ENCODE measurements at regions not wholly inside any gene's neighbourhood (a gene's known extent, or its start where the extent isn't known, plus 50 kb on each side); places are given as distances from the start of the nearest gene placed in this dataset.

DNA sequence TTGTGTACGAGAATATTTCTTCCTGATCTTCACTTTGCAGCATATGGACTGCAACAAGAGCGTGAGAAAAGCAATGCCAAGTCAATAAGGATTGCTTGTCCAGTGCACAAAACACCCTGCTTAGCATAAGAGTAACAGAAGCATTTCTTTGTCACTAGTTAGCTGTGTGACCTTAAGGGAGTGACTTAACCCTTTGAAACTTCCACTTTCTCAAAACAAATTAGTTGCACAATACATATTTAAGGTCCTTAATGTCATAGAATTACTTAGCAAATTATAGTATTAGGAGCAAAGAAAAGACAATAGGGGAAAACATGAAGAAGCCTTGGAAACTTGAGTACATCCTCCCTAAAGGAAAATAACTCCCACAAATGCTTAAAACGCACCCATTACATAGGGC, 230.1 kb downstream of the RNF152 start:
- H3K9me3 ChIP-seq: no peaks in the 10 kb centered on the region
- H3K27ac ChIP-seq: no peak overlapping the region
- intact Hi-C loops (cut with DNase I): no loop called here
- 93% methylated on average over 3 of the region's 3 CpGs for WGBS
- no peaks in the 10 kb centered on the region for H3K36me3 ChIP-seq
- DNase-seq (ENCODE audit: low spot score): no peak
- no peak overlapping the region for H3K4me3 ChIP-seq
- no peak for TF ChIP-seq POLR2A (IDR thresholded peaks at IDR 0.05)
- TF ChIP-seq, protein P1, sequence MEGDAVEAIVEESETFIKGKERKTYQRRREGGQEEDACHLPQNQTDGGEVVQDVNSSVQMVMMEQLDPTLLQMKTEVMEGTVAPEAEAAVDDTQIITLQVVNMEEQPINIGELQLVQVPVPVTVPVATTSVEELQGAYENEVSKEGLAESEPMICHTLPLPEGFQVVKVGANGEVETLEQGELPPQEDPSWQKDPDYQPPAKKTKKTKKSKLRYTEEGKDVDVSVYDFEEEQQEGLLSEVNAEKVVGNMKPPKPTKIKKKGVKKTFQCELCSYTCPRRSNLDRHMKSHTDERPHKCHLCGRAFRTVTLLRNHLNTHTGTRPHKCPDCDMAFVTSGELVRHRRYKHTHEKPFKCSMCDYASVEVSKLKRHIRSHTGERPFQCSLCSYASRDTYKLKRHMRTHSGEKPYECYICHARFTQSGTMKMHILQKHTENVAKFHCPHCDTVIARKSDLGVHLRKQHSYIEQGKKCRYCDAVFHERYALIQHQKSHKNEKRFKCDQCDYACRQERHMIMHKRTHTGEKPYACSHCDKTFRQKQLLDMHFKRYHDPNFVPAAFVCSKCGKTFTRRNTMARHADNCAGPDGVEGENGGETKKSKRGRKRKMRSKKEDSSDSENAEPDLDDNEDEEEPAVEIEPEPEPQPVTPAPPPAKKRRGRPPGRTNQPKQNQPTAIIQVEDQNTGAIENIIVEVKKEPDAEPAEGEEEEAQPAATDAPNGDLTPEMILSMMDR (IDR thresholded peaks at IDR 0.05): no peak
- no peak for TF ChIP-seq POLR2AphosphoS5 (IDR thresholded peaks at IDR 0.05)
- H3K27me3 ChIP-seq (replicated peaks; ENCODE audit: insufficient read depth): no peaks in the 10 kb centered on the region
- H3K4me1 ChIP-seq (replicated peaks): no peaks in the 10 kb centered on the region

GRCh38 chr18:61658431-61658830, 234.4 kb downstream of the RNF152 start:
- TF ChIP-seq, protein P1 (IDR thresholded peaks at IDR 0.05): no peak
- no peak for TF ChIP-seq POLR2A (IDR thresholded peaks at IDR 0.05)
- H3K9me3 ChIP-seq: no peaks in the 10 kb centered on the region
- no peak overlapping the region for H3K4me3 ChIP-seq
- H3K27ac ChIP-seq: no peak overlapping the region
- H3K27me3 ChIP-seq (replicated peaks; ENCODE audit: insufficient read depth): no peaks in the 10 kb centered on the region
- no peaks in the 10 kb centered on the region for H3K4me1 ChIP-seq (replicated peaks)
- intact Hi-C loops (cut with DNase I): no loop called here
- no peaks in the 10 kb centered on the region for H3K36me3 ChIP-seq
- DNase-seq (ENCODE audit: low spot score): no peak
- 96% methylated on average over 2 of the region's 2 CpGs for WGBS

- whole genome bisulfite sequencing: 97% methylated on average over 3 of the region's 3 CpGs
- intact Hi-C loops (cut with DNase I): no loop called here
Observed at GRCh38 chr18:61657066-61657732, 235.6 kb downstream of the RNF152 start.

DNA sequence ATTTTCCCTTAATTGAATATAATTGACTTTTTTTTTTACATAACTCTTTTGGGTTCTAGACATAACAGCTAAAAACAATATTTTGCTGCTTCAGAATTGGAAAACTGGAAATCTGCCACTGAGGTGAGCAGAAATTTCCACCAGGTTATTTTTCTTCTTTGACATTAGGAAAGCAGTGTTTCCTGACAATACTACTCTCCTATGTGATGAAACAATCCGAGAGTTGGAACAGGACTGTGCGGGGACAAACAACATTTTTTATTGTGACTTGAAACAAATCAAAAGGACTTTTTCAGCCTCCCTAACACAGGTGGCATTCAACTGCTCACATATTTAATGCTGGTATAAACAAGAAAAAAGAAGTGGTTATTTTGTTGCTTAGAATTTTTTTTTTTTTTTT, 237.2 kb downstream of the RNF152 start:
- Histone ChIP-seq H3K4me1 (replicated peaks) (peaks cover 5% of the 10 kb centered on the region), H3K4me3 (no peak overlapping the region), H3K36me3 (no peaks in the 10 kb centered on the region), H3K27me3 (replicated peaks; ENCODE audit: insufficient read depth) (no peaks in the 10 kb centered on the region), H3K9me3 (no peaks in the 10 kb centered on the region), H3K27ac (no peak overlapping the region)
- intact Hi-C loops (cut with DNase I): no loop called here
- 62% methylated on average over 2 of the region's 2 CpGs for WGBS
- no peak for TF ChIP-seq POLR2AphosphoS5 (IDR thresholded peaks at IDR 0.05)
- TF ChIP-seq, protein P1 (IDR thresholded peaks at IDR 0.05): no peak
- TF ChIP-seq POLR2A (IDR thresholded peaks at IDR 0.05): no peak
- no peak for DNase-seq (ENCODE audit: low spot score)

More at GRCh38 chr18:61657066-61657732, 235.6 kb downstream of the RNF152 start:
- no peaks in the 10 kb centered on the region for H3K9me3 ChIP-seq
- H3K4me1 ChIP-seq (replicated peaks): no peaks in the 10 kb centered on the region
- H3K27ac ChIP-seq: no peak overlapping the region
- no peak overlapping the region for H3K4me3 ChIP-seq
- no peaks in the 10 kb centered on the region for H3K27me3 ChIP-seq (replicated peaks; ENCODE audit: insufficient read depth)
- DNase-seq (ENCODE audit: low spot score): no peak
- TF ChIP-seq POLR2A (IDR thresholded peaks at IDR 0.05) (no peak), POLR2AphosphoS5 (IDR thresholded peaks at IDR 0.05) (no peak)
- TF ChIP-seq, protein P1 (IDR thresholded peaks at IDR 0.05): no peak
- H3K36me3 ChIP-seq: no peaks in the 10 kb centered on the region

DNA sequence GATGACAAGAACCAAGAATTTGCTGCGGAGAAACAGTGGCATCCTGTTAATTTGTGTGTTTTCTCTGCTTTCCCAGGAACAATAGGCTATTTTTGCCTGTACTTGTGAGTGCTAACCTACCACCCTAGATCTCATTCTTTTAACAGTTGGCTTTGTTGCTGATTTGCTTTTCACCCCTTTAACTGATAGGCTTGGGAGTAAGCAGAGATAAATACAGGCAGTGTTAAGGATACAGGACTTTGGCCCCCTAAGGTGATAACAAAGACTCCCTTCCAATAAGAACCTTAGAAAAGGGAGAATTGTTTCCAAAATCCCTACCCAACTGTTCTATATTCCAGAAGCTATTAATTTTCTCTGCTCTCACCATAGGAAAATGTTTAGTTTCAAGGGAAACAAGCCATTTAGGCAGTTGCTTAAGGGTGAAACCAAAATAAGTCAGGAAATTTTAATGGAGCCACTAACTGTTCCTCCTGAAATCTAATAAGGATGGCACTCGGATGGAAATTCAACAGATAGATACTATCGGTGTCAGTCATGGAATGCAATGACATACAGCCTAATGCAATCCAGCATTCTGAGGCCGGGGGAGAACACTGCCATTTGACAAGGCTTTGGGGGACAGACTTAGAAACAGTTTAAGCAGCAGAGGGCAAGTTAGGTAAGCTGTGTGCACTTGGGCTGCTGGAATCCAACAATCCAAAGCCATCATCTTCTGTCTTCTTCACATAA, 238.8 kb downstream of the RNF152 start:
- Histone ChIP-seq H3K4me3 (no peak overlapping the region), H3K9me3 (no peaks in the 10 kb centered on the region), H3K4me1 (replicated peaks) (peaks cover 5% of the 10 kb centered on the region), H3K27ac (no peak overlapping the region), H3K27me3 (replicated peaks; ENCODE audit: insufficient read depth) (no peaks in the 10 kb centered on the region), H3K36me3 (no peaks in the 10 kb centered on the region)
- intact Hi-C loops (cut with DNase I): no loop called here
- no peak for TF ChIP-seq POLR2AphosphoS5 (IDR thresholded peaks at IDR 0.05)
- TF ChIP-seq, protein P1 (IDR thresholded peaks at IDR 0.05): no peak
- no peak for TF ChIP-seq POLR2A (IDR thresholded peaks at IDR 0.05)
- no peak for DNase-seq (ENCODE audit: low spot score)
- 78% methylated on average over 4 of the region's 4 CpGs for WGBS

All from prostate gland (tissue), 2 donors.